EL (cell line): ENCODE measurements at regions not wholly inside any gene's neighbourhood (a gene's known extent, or its start where the extent isn't known, plus 50 kb on each side); places are given as distances from the start of the nearest gene placed in this dataset.

ENCODE experiments used
- DNase-seq: peaks from one replicate; pipeline ENCODE4 v3.0.0-alpha.2; 2016

- no peak for DNase-seq
Observed at GRCh38 chr22:22035771-22036314, 53.3 kb upstream of the TOP3B start.

GRCh38 chr22:22035203-22035602, 52.6 kb upstream of the TOP3B start:
- no peak for DNase-seq

GRCh38 chr22:22034469-22035132, 52.0 kb upstream of the TOP3B start:
- DNase-seq: no peak

- DNase-seq: no peak
Observed at GRCh38 chr22:22033803-22034468, 51.3 kb upstream of the TOP3B start.

GRCh38 chr22:22032906-22033802, 50.6 kb upstream of the TOP3B start:
- DNase-seq: no peak

- no peak for DNase-seq
Observed at GRCh38 chr22:22032099-22032905, 49.7 kb upstream of the TOP3B start.
